Urinary bladder (tissue), 3 donors: ENCODE measurements at regions not wholly inside any gene's neighbourhood (a gene's known extent, or its start where the extent isn't known, plus 50 kb on each side); places are given as distances from the start of the nearest gene placed in this dataset.

Experiments
- DNase-seq: peaks from one replicate; pipeline ENCODE4 v3.0.0-alpha.2; 2015; ENCODE audit errors: extremely low spot score
- H3K27ac ChIP-seq: one replicate; pipeline ENCODE4 v1.5.1; 2013; ENCODE audit warnings: low read depth, mild to moderate bottlenecking, moderate library complexity
- H3K36me3 ChIP-seq: one replicate; pipeline ENCODE4 v1.6.1; 2013; ENCODE audit warnings: mild to moderate bottlenecking, moderate library complexity; ENCODE audit not compliant: insufficient read depth
- H3K4me1 ChIP-seq: one replicate; pipeline ENCODE4 v1.6.1; 2013; ENCODE audit warnings: mild to moderate bottlenecking, moderate library complexity; ENCODE audit not compliant: insufficient read depth
- H3K4me3 ChIP-seq: one replicate; pipeline ENCODE4 v1.5.1; 2013; ENCODE audit warnings: low read depth, low read length
- WGBS: extraction: QIAGEN DNeasy Blood & Tissue Kit; methylation state at CpG from one replicate; pipeline ENCODE4 v1.1.7; 2013; 5-methylcytosine and 5-hydroxymethylcytosine counted together
- donor health status: healthy with polysubstance abuse.
- donor health status: healthy.

DNA sequence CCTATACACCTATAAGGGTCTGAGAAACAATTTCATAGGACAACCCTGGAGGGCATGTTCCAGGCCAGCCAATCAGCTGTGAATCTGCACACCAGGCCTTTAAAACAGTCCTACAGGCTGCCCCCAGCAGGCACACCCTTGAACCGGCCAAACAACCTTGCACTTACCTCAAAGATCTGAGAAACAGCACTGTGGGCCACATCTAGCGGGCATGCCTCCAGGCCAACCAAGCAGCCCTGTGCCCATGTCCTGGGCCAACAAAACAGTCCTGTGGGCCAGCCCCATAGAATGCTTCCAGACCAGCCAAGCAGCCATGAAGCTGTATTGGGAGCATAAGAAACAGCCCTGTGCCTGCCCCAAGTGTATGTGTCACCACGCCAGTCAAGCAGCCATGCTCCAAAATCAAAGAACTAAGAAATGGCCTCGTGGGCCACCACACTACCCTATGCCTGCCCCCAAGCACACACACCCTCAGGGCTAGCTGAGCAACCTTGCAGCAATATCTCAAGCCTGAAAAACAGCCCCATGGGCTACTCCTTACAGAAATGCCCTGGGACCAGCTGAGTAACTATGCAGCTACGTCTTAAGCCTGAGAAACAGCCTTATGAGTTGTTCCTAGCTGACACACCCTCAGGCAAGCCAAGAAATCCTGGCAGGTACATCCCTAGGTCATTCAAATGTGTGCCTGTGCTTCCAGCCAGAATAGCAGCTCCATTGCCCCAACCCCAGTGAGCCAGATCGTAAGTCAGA is 2243.8 kb upstream of the C9orf72 start:
- no peaks in the 10 kb centered on the region for H3K36me3 ChIP-seq
- no peak overlapping the region for H3K4me3 ChIP-seq
- no peaks in the 10 kb centered on the region for H3K4me1 ChIP-seq
- 79% methylated on average over 6 of the region's 6 CpGs for WGBS
- H3K27ac ChIP-seq: no peak overlapping the region
- DNase-seq: no peak

DNA sequence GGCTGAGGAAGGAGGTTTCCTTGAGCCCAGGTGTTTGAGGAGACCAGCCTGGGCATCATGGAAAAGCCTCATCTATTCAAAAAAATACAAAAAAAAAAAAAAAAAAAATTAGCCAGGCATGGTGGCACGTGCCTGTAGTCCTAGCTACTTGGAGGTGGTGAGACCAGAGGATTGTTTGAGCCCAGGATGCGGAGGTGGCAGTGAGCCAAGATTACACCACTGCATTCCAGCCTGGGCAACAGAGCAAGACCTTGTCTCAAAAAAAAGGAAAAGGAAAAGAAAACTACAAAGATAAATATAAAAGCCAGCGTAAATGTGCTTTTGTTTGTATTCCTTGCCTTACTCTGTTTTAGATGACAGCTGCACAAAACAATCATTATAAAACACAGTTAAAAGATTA is 2249.2 kb upstream of the C9orf72 start:
- Histone ChIP-seq H3K27ac (no peak overlapping the region), H3K4me3 (no peak overlapping the region), H3K36me3 (no peaks in the 10 kb centered on the region), H3K4me1 (no peaks in the 10 kb centered on the region)
- DNase-seq: no peak
- WGBS: 71% methylated on average over 3 of the region's 3 CpGs

DNA sequence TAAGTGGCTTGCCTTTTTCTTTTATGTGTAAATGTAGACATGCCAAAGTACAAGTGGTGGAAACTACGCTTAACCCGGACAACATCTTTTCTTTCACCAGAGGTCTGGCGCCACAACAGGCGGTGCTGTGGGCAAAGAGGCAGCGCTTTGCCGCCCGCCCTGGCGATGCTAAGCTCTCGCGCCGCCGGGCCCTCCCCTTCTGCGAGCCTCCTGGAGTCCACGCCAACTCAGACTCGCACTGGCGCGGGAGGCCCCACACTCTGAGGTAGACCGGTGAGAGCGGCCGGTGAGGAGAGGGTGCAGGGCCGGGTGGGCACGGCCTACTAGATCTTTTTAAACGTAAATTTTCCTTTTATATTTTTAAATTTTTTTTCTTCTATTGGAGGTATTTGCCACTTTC is 2253.1 kb upstream of the C9orf72 start:
- H3K4me3 ChIP-seq: no peak overlapping the region
- DNase-seq: no peak
- no peaks in the 10 kb centered on the region for H3K4me1 ChIP-seq
- WGBS: 97% methylated on average over 23 of the region's 23 CpGs
- H3K36me3 ChIP-seq: no peaks in the 10 kb centered on the region
- no peak overlapping the region for H3K27ac ChIP-seq

DNA sequence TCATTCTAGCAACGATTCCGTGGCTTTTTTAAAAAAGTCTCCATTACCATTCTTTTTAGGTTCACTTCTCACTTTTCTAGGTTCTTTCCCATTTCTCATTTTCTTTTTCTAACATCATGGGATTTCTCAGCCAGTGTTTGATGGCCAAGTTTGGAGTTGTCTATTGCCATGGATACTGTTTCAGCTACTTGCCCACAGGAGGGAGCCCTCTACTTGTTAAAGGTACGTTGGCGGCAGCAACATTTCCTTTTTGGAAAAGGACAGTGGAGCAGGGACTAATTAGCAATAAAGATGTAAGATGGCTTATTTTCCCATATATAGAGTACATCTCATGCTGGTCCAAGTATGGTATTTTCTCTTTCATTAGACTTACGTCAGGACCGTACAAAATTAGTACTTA is 2257.5 kb upstream of the C9orf72 start:
- no peaks in the 10 kb centered on the region for H3K4me1 ChIP-seq
- H3K36me3 ChIP-seq: no peaks in the 10 kb centered on the region
- DNase-seq: no peak
- WGBS: 36% methylated on average over 6 of the region's 6 CpGs
- H3K4me3 ChIP-seq: no peak overlapping the region
- no peak overlapping the region for H3K27ac ChIP-seq

DNA sequence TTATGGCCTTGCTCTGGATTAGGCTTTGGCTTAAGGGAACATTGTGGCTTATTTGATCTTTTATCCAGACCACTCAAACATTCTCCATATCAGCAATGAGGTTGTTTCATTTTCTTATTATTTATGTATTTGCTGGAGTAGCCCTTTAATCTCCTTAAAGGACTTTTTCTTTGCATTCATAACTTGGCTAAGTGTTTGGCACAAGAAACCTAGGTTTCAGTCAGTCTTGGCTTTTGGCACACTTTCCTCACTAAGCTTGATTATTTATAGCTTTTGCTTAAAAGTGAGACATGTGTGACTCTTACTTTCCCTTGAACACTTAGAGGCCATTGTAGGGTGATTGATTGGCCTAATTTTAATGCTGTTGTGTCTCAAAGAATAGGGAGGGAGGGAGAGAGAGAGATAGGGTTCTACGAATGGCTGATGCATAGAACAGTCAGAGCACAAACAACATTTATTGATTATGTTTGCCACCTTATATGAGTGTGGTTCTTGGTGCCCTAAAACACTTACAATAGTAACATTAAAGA is 2265.3 kb upstream of the C9orf72 start:
- no peak overlapping the region for H3K27ac ChIP-seq
- DNase-seq: no peak
- H3K36me3 ChIP-seq: no peaks in the 10 kb centered on the region
- H3K4me3 ChIP-seq: no peak overlapping the region
- H3K4me1 ChIP-seq: no peaks in the 10 kb centered on the region
- 56% methylated on average over 1 of the region's 1 CpG for WGBS

DNA sequence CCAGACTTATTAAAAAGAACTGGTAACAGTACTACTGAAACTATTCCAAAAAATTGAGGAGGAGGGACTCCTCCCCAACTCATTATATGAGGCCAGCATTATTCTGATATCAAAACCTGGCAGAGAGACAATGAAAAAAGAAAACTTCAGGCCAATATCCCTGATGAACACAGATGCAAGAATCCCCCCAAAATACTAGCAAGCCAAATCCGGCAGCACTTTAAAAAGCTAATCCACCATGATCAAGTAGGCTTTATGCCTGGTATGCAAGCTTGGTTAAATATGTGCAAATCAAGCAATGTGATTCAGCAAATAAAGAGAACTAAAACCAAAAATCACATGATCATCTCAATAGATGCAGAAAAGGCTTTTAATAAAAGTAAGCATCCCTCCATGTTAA is 2271.0 kb upstream of the C9orf72 start:
- no peaks in the 10 kb centered on the region for H3K4me1 ChIP-seq
- whole genome bisulfite sequencing: 36% methylated on average over 1 of the region's 1 CpG
- DNase-seq: no peak

DNA sequence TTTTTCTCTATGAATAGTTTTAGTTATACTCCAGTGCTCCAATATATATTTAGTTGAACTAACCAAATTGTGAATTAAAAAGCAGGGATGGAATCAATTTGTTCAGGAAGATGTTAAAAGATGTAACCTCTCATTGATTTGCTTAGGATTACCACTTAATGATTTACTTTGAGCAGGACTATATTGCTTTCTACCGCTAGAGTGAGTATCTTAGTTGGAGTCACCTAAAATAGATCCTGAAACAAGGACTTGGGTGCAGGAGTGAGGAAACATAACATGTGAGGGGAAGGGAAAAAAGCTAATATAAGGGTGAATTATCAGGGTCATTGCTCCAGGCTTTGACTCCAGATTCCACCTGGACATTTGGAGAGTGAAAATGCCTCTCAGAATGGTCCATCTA is 2277.4 kb upstream of the C9orf72 start:
- Histone ChIP-seq H3K4me3 (no peak overlapping the region), H3K4me1 (no peaks in the 10 kb centered on the region), H3K36me3 (no peaks in the 10 kb centered on the region), H3K27ac (no peak overlapping the region)
- DNase-seq: no peak
- 41% methylated on average over 1 of the region's 1 CpG for WGBS

More for the DNA sequence above, 2271.0 kb upstream of the C9orf72 start:
- Histone ChIP-seq H3K36me3 (no peaks in the 10 kb centered on the region), H3K27ac (no peak overlapping the region), H3K4me3 (no peak overlapping the region)

DNA sequence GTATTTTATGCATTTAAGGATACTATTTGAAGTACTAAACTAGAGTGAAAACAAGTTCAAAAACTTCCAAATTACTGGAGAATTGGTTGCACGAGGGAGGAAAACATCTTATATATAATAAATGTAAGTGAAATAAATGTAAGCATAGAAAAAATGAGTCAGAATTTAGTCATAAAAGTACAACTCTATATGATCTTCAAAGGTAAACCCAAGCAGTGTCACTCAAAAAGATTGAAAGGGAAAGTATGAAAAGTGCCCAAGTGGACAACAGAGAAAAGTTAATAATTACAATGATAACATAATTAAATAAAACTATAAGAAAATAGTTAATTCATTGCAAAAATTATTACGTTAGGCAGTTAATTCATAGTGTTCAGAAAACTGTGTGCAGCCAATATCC is 2288.5 kb upstream of the C9orf72 start:
- no peak for DNase-seq
- 64% methylated on average over 2 of the region's 2 CpGs for WGBS
- Histone ChIP-seq H3K4me3 (no peak overlapping the region), H3K36me3 (no peaks in the 10 kb centered on the region), H3K27ac (no peak overlapping the region), H3K4me1 (no peaks in the 10 kb centered on the region)

DNA sequence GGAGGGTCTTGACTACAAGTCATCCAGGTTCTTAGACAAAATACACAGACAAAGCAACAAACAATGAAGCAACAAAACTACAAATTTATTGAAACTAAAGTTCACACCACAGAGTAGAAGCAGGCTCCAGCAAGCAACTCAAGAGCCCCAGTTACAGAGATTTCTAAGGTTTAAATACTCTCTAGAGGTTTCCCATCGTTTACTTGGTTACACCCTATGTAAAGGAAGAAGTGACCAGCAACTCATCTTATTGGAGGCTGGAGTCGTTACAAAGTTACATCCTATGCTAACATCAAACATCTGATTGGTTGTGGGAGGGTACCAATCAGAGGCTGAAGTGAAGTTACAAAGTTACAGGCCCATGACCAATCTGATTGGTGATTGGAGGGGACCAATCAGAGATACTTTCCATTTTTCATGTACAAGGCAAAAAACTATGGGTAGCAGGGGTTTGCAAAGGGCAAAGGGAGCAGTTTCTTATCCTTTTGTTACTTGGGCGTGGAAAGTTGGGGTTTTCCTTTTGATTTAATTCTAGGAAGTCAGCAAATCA is 2292.6 kb upstream of the C9orf72 start:
- no peak overlapping the region for H3K27ac ChIP-seq
- WGBS: 69% methylated on average over 3 of the region's 3 CpGs
- no peaks in the 10 kb centered on the region for H3K4me1 ChIP-seq
- H3K4me3 ChIP-seq: no peak overlapping the region
- no peak for DNase-seq
- no peaks in the 10 kb centered on the region for H3K36me3 ChIP-seq

DNA sequence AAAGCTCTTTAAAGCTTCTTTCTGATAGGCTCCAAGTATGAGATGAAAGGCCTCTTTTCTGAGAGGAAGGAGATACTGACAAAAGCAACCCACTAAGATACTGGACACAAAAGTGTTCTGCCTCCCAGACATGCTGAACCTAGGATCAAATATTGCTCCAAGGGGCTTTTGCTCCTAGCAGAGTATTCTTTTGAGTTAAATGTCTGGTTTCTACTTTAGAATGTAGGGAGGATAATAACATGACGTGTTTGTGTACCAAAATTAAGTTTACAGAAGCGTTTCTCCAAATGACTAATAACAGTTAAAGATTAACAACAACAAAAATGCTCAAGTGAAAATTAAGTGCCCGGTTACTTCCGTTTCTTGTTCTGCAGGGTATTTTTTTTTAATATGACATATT is 2293.3 kb upstream of the C9orf72 start:
- DNase-seq: no peak
- 64% methylated on average over 4 of the region's 4 CpGs for WGBS
- H3K4me3 ChIP-seq: no peak overlapping the region
- H3K36me3 ChIP-seq: no peaks in the 10 kb centered on the region
- no peaks in the 10 kb centered on the region for H3K4me1 ChIP-seq
- no peak overlapping the region for H3K27ac ChIP-seq

DNA sequence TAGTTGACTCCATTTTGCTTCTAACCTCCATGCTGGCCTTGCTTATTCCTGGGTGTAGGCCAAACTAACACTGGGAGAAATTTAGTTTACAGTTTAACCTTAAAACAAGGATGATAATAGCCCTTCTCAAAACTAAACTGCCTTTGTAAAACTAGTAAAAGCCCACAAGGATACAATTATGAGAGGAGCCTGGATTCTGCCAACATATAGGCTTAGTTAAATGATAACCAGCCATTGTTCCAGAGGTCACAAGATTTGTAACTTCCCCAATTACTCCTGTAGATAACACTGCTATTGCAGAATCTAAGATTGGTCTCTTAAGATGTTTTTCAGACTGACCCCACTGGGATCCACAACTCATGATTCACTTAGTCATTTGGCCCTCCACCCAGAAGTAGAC is 2300.3 kb upstream of the C9orf72 start:
- no peaks in the 10 kb centered on the region for H3K36me3 ChIP-seq
- H3K4me3 ChIP-seq: no peak overlapping the region
- H3K4me1 ChIP-seq: no peaks in the 10 kb centered on the region
- DNase-seq: no peak
- no peak overlapping the region for H3K27ac ChIP-seq

DNA sequence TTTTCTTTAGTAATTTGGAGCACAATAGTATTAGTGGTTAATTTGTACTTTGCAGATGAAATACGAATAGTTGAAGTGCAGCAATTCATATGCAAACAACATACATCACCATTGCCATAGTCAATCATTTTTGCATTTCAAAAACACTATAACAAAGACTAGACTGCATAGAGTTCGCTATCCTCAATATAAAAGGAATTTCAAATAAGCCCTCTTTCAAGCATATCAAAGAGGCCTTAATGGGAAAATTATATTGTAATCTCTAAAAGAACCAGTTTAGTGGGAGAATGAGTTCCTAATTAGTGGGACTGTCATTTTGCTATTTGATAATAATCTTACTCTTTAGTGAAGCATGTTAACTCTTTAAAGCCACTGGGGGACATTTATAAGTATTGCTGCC is 2302.3 kb upstream of the C9orf72 start:
- Histone ChIP-seq H3K4me3 (no peak overlapping the region), H3K4me1 (no peaks in the 10 kb centered on the region), H3K36me3 (no peaks in the 10 kb centered on the region), H3K27ac (no peak overlapping the region)
- DNase-seq: no peak
- WGBS: 74% methylated on average over 2 of the region's 2 CpGs

DNA sequence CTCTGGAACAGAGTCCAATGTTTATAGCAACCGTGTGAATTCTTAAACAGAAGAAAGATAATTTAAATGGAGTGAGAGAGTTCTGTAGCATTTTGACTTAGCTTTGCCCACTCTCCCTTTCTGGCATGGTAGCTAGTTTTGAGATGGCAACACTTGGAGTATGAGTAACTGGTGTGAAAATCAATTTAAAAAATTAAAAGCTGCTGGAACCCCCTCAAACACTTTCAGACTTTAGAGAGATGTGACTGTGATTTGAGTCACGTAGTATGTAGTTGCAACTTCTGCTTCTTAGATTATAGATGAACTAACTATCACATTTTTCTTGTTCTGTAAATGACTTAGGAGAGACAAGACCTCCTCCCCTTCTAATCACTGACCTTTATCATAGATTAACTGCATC is 2309.5 kb upstream of the C9orf72 start:
- no peak overlapping the region for H3K4me3 ChIP-seq
- no peak overlapping the region for H3K27ac ChIP-seq
- WGBS: 61% methylated on average over 2 of the region's 2 CpGs
- H3K36me3 ChIP-seq: no peaks in the 10 kb centered on the region
- no peak for DNase-seq
- H3K4me1 ChIP-seq: no peaks in the 10 kb centered on the region

DNA sequence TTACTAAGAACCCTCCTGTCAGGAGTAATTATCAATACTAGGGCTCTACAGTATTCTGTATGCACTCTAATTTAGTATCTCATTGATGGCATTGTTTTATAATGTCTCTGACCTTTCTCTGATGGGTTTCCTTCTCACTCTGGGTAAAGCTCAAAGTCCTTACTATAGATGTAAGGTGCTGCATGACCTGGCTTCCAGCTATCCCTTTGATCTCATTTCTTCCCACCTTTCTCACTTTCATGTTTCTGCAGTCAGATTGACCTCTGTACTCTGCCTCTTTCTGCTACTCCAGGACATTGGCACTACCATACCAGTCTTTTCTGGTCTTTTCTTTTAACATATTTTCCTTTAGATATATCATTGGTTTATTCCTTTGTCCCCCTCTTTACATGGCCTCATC is 2332.8 kb upstream of the C9orf72 start:
- no peak overlapping the region for H3K4me3 ChIP-seq
- no peaks in the 10 kb centered on the region for H3K4me1 ChIP-seq
- no peaks in the 10 kb centered on the region for H3K36me3 ChIP-seq
- DNase-seq: no peak
- H3K27ac ChIP-seq: no peak overlapping the region
